IMR-90 (cell line): ENCODE measurements at regions not wholly inside any gene's neighbourhood (a gene's known extent, or its start where the extent isn't known, plus 50 kb on each side); places are given as distances from the start of the nearest gene placed in this dataset.

ENCODE experiments used
- ATAC-seq: fragments of 200-7000 bp; cut with Tn5 transposase; 2 replicates; pipeline ENCODE4 v1.9.1; 2020; ENCODE audit warnings: low read depth, mild to moderate bottlenecking, moderate library complexity
- BruUV-seq: library from RNA; stranded (reverse); fragments of 400-500 nt; replicated peaks from 2 replicates; lab custom pipeline; 2021; lab: Mats Ljungman, UMichigan
- CTCF ChIA-PET: fragments of 300-600 bp; formaldehyde crosslinking; extraction: SDS; loops from one replicate; lab custom pipeline; 2021; ENCODE audit warnings: antibody characterized with exemption; lab: Yijun Ruan, JAX
- POLR2A ChIA-PET: fragments of 300-600 bp; sonication (Branson Sonifier 250); formaldehyde crosslinking; loops from one replicate; lab custom pipeline; 2022; ENCODE audit warnings: antibody characterized with exemption; ENCODE audit not compliant: unreplicated experiment; lab: Charles Lee
- DNase-seq: peaks from one replicate; pipeline ENCODE4 v3.0.0; 2013
- H2AFZ ChIP-seq: replicated peaks from 2 replicates; pipeline ENCODE3; 2013; ENCODE audit warnings: low read length, mild to moderate bottlenecking; ENCODE audit not compliant: poor library complexity
- H2AK5ac ChIP-seq: 2 replicates; pipeline ENCODE4 v1.6.1; 2013; ENCODE audit warnings: low read depth, low read length, inconsistent platforms
- H2AK9ac ChIP-seq: replicated peaks from 2 replicates; pipeline ENCODE3; 2013; ENCODE audit warnings: mild to moderate bottlenecking, low read depth, low read length, moderate library complexity; ENCODE audit not compliant: poor library complexity
- H2BK120ac ChIP-seq: 2 replicates; pipeline ENCODE4 v1.6.1; 2013; ENCODE audit warnings: low read depth, low read length, inconsistent platforms
- H2BK15ac ChIP-seq: 3 replicates; pipeline ENCODE4 v1.6.1; 2013; ENCODE audit warnings: low read depth, low read length, inconsistent platforms
- H2BK20ac ChIP-seq: 2 replicates; pipeline ENCODE4 v1.6.1; 2013; ENCODE audit warnings: low read depth, mild to moderate bottlenecking, inconsistent platforms, low read length, moderate library complexity
- H2BK5ac ChIP-seq: 2 replicates; pipeline ENCODE4 v1.6.1; 2013; ENCODE audit warnings: mild to moderate bottlenecking, low read depth, low read length, inconsistent platforms; ENCODE audit not compliant: poor library complexity, severe bottlenecking
- H3K14ac ChIP-seq: replicated peaks from 2 replicates; pipeline ENCODE4 v1.6.1; 2013; ENCODE audit warnings: low read depth, low read length, inconsistent platforms
- H3K18ac ChIP-seq: 2 replicates; pipeline ENCODE4 v1.6.1; 2013; ENCODE audit warnings: low read depth, low read length, control low read depth
- H3K23ac ChIP-seq: 2 replicates; pipeline ENCODE4 v1.6.1; 2013; ENCODE audit warnings: low read depth, low read length, inconsistent platforms
- H3K27ac ChIP-seq: 2 replicates; pipeline ENCODE4 v1.5.1; 2013; ENCODE audit warnings: mild to moderate bottlenecking, control low read depth, low read length; ENCODE audit not compliant: insufficient read depth
- H3K27me3 ChIP-seq: 2 replicates; pipeline ENCODE4 v1.6.1; 2013; ENCODE audit warnings: low read length; ENCODE audit not compliant: control insufficient read depth, insufficient read depth
- H3K36me3 ChIP-seq: 2 replicates; pipeline ENCODE4 v1.6.1; 2013; ENCODE audit warnings: low read length, mixed read lengths; ENCODE audit not compliant: control insufficient read depth, insufficient read depth
- H3K4ac ChIP-seq: 2 replicates; pipeline ENCODE4 v1.6.1; 2013; ENCODE audit warnings: low read depth, low read length, inconsistent platforms
- H3K4me1 ChIP-seq: 2 replicates; pipeline ENCODE4 v1.6.1; 2013; ENCODE audit warnings: low read length, mixed read lengths; ENCODE audit not compliant: control insufficient read depth, insufficient read depth
- H3K4me2 ChIP-seq: 2 replicates; pipeline ENCODE4 v1.6.1; 2013; ENCODE audit warnings: low read depth, mild to moderate bottlenecking, control low read depth, low read length, moderate library complexity
- H3K4me3 ChIP-seq: 2 replicates; pipeline ENCODE4 v1.5.1; 2013; ENCODE audit warnings: low read depth, mild to moderate bottlenecking, control low read depth, low read length, moderate library complexity; ENCODE audit not compliant: insufficient read depth
- H3K56ac ChIP-seq: 2 replicates; pipeline ENCODE4 v1.6.1; 2013; ENCODE audit warnings: low read length, inconsistent platforms; ENCODE audit not compliant: insufficient read depth; ENCODE audit errors: extremely low read depth
- H3K79me1 ChIP-seq, 2 experiments: 2 replicates each; pipeline ENCODE4 v1.6.1; 2013; ENCODE audit warnings: low read length in 2 of 2, inconsistent platforms in 1 of 2, low read depth in 1 of 2
- H3K9ac ChIP-seq: 2 replicates; pipeline ENCODE4 v1.6.1; 2013; ENCODE audit warnings: low read depth, low read length, control low read depth
- H3K9me1 ChIP-seq: 2 replicates; pipeline ENCODE4 v1.6.1; 2013; ENCODE audit warnings: low read length, inconsistent platforms; ENCODE audit not compliant: insufficient read depth
- H3K9me3 ChIP-seq: 2 replicates; pipeline ENCODE4 v1.6.1; 2013; ENCODE audit warnings: low read length; ENCODE audit not compliant: control insufficient read depth, insufficient read depth
- H4K20me1 ChIP-seq: 2 replicates; pipeline ENCODE4 v1.6.1; 2013; ENCODE audit warnings: low read length, inconsistent platforms; ENCODE audit not compliant: insufficient read depth
- H4K5ac ChIP-seq: 2 replicates; pipeline ENCODE4 v1.6.1; 2013; ENCODE audit warnings: mild to moderate bottlenecking, low read depth, low read length, control low read depth
- H4K8ac ChIP-seq, 2 experiments: 2 replicates each; pipeline ENCODE4 v1.6.1; 2013; ENCODE audit warnings: low read depth in 2 of 2, low read length in 2 of 2, control low read depth in 1 of 2, inconsistent platforms in 1 of 2
- H4K91ac ChIP-seq: 2 replicates; pipeline ENCODE4 v1.6.1; 2013; ENCODE audit warnings: low read depth, low read length, inconsistent platforms; ENCODE audit not compliant: insufficient read depth
- BHLHE40 ChIP-seq: fragments of 150-350 bp; IDR thresholded peaks from 2 replicates; pipeline ENCODE4 v1.6.1; 2016; ENCODE audit warnings: mild to moderate bottlenecking, low read depth, low read length
- CEBPB ChIP-seq: IDR thresholded peaks from 2 replicates; pipeline ENCODE4 v1.6.1; 2012; ENCODE audit warnings: low read depth, low read length, improper control_type of control experiment
- ELK1 ChIP-seq: fragments of 150-350 bp; IDR thresholded peaks from 2 replicates; pipeline ENCODE4 v1.6.1; 2016; ENCODE audit warnings: low read depth, mild to moderate bottlenecking, low read length, moderate library complexity, borderline replicate concordance
- FOS ChIP-seq: fragments of 150-350 bp; IDR thresholded peaks from 2 replicates; pipeline ENCODE4 v1.6.1; 2016; ENCODE audit warnings: low read depth, low read length
- MAFK ChIP-seq: IDR thresholded peaks from 2 replicates; pipeline ENCODE4 v1.6.1; 2012; ENCODE audit warnings: low read depth, low read length, improper control_type of control experiment
- MXI1 ChIP-seq: IDR thresholded peaks from 2 replicates; pipeline ENCODE4 v1.6.1; 2012; ENCODE audit warnings: low read depth, mild to moderate bottlenecking, low read length, moderate library complexity, borderline replicate concordance
- NFE2L2 ChIP-seq: fragments of 150-350 bp; IDR thresholded peaks from 2 replicates; pipeline ENCODE4 v1.6.1; 2016; ENCODE audit warnings: low read depth, mild to moderate bottlenecking, low read length
- RAD21 ChIP-seq: IDR thresholded peaks from 2 replicates; pipeline ENCODE4 v1.6.1; 2012; ENCODE audit warnings: low read length, improper control_type of control experiment
- RFX5 ChIP-seq: IDR thresholded peaks from 2 replicates; pipeline ENCODE4 v1.8.0; 2012; ENCODE audit warnings: low read depth, mild to moderate bottlenecking, low read length, moderate library complexity
- SMC3 ChIP-seq: fragments of 150-350 bp; IDR thresholded peaks from 2 replicates; pipeline ENCODE4 v1.6.1; 2016; ENCODE audit warnings: low read depth, mild to moderate bottlenecking, antibody characterized with exemption, low read length, moderate library complexity
- WGBS, 2 experiments: methylation state at CpG; one replicate each; pipeline versions ENCODE4 v1.1.5 to v1.1.7; 2013; ENCODE audit warnings: missing lambda C conversion rate in 2 of 2; ENCODE audit not compliant: insufficient read length in 1 of 2; ENCODE audit errors: extremely low coverage in 2 of 2; 5-methylcytosine and 5-hydroxymethylcytosine counted together
- dilution Hi-C: fragments of 300-500 bp; cut with HindIII; formaldehyde crosslinking; loops from one replicate; pipeline ENCODE4 v1.14.3; 2018; ENCODE audit warnings: low sequenced_read_pairs; ENCODE audit not compliant: unreplicated experiment
- in situ Hi-C: fragments of 300-500 bp; cut with MboI; formaldehyde crosslinking; loops from 3 replicates; pipeline ENCODE4 v1.14.3; 2019; ENCODE audit warnings: low sequenced_read_pairs, inconsistent platforms, mixed read lengths
- intact Hi-C: fragments of 100-400 bp; cut with micrococcal nuclease; formaldehyde crosslinking; loops from 2 replicates; pipeline ENCODE4 v1.10.0; 2022

- ATAC-seq = no peak
- H2AK9ac ChIP-seq = no peak overlapping the region
- no peak overlapping the region for H4K8ac ChIP-seq
- no peaks in the 10 kb centered on the region for H3K27me3 ChIP-seq
- H2BK5ac ChIP-seq = peak overlapping the region; percentile 19
- no peak for DNase-seq
- CTCF ChIA-PET = no interaction called here
- no peak overlapping the region for H2BK15ac ChIP-seq
- H4K91ac ChIP-seq = 0 out of 2 replicates have a peak overlapping the region, but pooled peaks have one; percentile 29
- no peaks in the 10 kb centered on the region for H3K36me3 ChIP-seq
- no TSS peak for BruUV-seq
- peak overlapping the region; percentile 19; the same call in 1 of the 2 replicates for H3K18ac ChIP-seq
- H3K4me2 ChIP-seq = no peak overlapping the region
- WGBS, 2 experiments = no CpG with 5 or more reads among the region's 2 CpGs
- H3K79me1 ChIP-seq = no peaks in the 10 kb centered on the region
- H3K9me1 ChIP-seq = peaks cover 6% of the 10 kb centered on the region
- peak overlapping the region; percentile 3; the same call in 1 of the 2 replicates for H2BK120ac ChIP-seq
- 0 out of 2 replicates have a peak overlapping the region, but pooled peaks have one; percentile 6 for H2BK20ac ChIP-seq
- intact Hi-C loops = no loop called here
- H4K20me1 ChIP-seq = peaks cover 2% of the 10 kb centered on the region; the same call in 1 of the 2 replicates
- H2AFZ ChIP-seq = no peak overlapping the region
- H3K27ac ChIP-seq = no peak overlapping the region
- peaks cover 11% of the 10 kb centered on the region; the same call in 1 of the 2 replicates for H3K9me3 ChIP-seq
- POLR2A ChIA-PET = no interaction called here
- H3K4ac ChIP-seq = 0 out of 2 replicates have a peak overlapping the region, but pooled peaks have one; percentile 6
- H3K23ac ChIP-seq = no peak overlapping the region
- dilution Hi-C loops = no loop called here
- TF ChIP-seq SMC3 = no peak
- no peak for TF ChIP-seq MXI1
- TF ChIP-seq RFX5 = no peak
- no peak for TF ChIP-seq MAFK
- no peak for TF ChIP-seq FOS
- TF ChIP-seq RAD21 = no peak
- no peak for TF ChIP-seq CEBPB
- no peak for TF ChIP-seq BHLHE40
- no peak for TF ChIP-seq ELK1
- no peak for TF ChIP-seq NFE2L2
- no peak overlapping the region for H3K9ac ChIP-seq
- H3K56ac ChIP-seq = no peak overlapping the region
- H3K4me3 ChIP-seq = no peak overlapping the region
- H3K14ac ChIP-seq = no peak overlapping the region
- peaks cover 9% of the 10 kb centered on the region for H3K4me1 ChIP-seq
- in situ Hi-C loops = no loop called here
- H2AK5ac ChIP-seq = no peak overlapping the region; the same call in none of the 2 replicates
- H4K5ac ChIP-seq = peak overlapping the region; percentile 46; the same call in 1 of the 2 replicates
These were observed 124.9 kb upstream of the RPS23 start for GRCh38 chr5:82403026-82403425.
